ENCODE measurements at regions not wholly inside any gene's neighbourhood (a gene's known extent, or its start where the extent isn't known, plus 50 kb on each side); places are given as distances from the start of the nearest gene placed in this dataset.
"Not testable (repeated sequence)": the region's sequence is repeated elsewhere in the genome, so short reads cannot be mapped to it uniquely, and the experiment has no call there.

GRCh38 chr12:73225371-73225937 is 953.3 kb downstream of the TRHDE start:
- no peak for DNase-seq

GRCh38 chr12:73225941-73226340 is 953.8 kb downstream of the TRHDE start:
- DNase-seq: no peak

GRCh38 chr12:73226593-73226992 is 954.4 kb downstream of the TRHDE start:
- DNase-seq: no peak

- not testable (repeated sequence) for DNase-seq
Measured at GRCh38 chr12:73228828-73229227, 956.7 kb downstream of the TRHDE start.

- DNase-seq: no peak
Measured at GRCh38 chr12:73235387-73235786, 963.2 kb downstream of the TRHDE start.

GRCh38 chr12:73240110-73240509 is 967.9 kb downstream of the TRHDE start:
- DNase-seq: no peak

- no peak for DNase-seq
Measured at GRCh38 chr12:73262788-73263381, 990.7 kb downstream of the TRHDE start.

GRCh38 chr12:73266206-73266605 is 994.0 kb downstream of the TRHDE start:
- no peak for DNase-seq

- no peak for DNase-seq
Measured at GRCh38 chr12:73274976-73275375, 1002.8 kb downstream of the TRHDE start.

- no peak for DNase-seq
Measured at GRCh38 chr12:73277971-73278370, 1005.8 kb downstream of the TRHDE start.

GRCh38 chr12:73301530-73301929 is 1029.4 kb downstream of the TRHDE start:
- DNase-seq: no peak

GRCh38 chr12:73307260-73307659 is 1035.1 kb downstream of the TRHDE start:
- no peak for DNase-seq

GRCh38 chr12:73308079-73308478 is 1035.9 kb downstream of the TRHDE start:
- no peak for DNase-seq

GRCh38 chr12:73308747-73309146 is 1036.6 kb downstream of the TRHDE start:
- DNase-seq: no peak

- DNase-seq: no peak
Measured at GRCh38 chr12:73321319-73321718, 1049.1 kb downstream of the TRHDE start.

- no peak for DNase-seq
Measured at GRCh38 chr12:73321776-73322175, 1049.6 kb downstream of the TRHDE start.

GRCh38 chr12:73330584-73331351 is 1058.6 kb downstream of the TRHDE start:
- DNase-seq: no peak

GRCh38 chr12:73341559-73342247 is 1069.5 kb downstream of the TRHDE start:
- DNase-seq: no peak

GRCh38 chr12:73342733-73343132 is 1070.6 kb downstream of the TRHDE start:
- no peak for DNase-seq

- DNase-seq: no peak
Measured at GRCh38 chr12:73352826-73353225, 1080.7 kb downstream of the TRHDE start.

GRCh38 chr12:73361156-73361863 is 1089.1 kb downstream of the TRHDE start:
- DNase-seq: no peak

- DNase-seq: no peak
Measured at GRCh38 chr12:73361864-73362230, 1089.7 kb downstream of the TRHDE start.

- DNase-seq: no peak
Measured at GRCh38 chr12:73362666-73363065, 1090.5 kb downstream of the TRHDE start.
